HG03521 (cell line): ENCODE measurements at regions not wholly inside any gene's neighbourhood (a gene's known extent, or its start where the extent isn't known, plus 50 kb on each side); places are given as distances from the start of the nearest gene placed in this dataset.

Experiments
- ATAC-seq: cut with Tn5 transposase; IDR thresholded peaks from one replicate; pipeline ENCODE4 v1.9.1; 2021; ENCODE audit warnings: mild to moderate bottlenecking, moderate library complexity; ENCODE audit not compliant: unreplicated experiment

DNA sequence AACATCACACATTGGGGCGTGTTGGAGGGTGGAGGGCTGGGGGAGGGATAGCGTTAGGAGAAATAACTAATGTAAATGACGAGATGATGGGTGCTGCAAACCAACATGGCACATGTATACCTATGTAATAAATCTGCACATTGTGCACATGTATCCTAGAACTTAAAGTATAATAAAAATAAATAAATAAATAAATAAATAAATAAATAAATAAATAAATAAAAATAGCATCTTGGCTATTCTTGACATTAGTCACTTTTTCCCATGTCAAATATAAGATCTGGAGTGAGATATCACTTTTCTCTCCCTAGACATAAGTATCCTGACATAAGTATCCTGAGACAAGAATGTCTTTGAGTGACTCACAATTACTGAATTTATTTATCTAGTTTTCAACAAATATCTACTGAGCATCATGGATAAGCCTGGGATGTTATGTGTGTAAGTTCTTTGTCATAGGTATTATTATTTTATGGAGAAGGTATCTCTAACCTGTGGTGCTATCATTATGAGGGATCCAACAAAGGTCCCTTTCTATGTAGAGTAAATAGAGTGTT is 691.3 kb downstream of the SORCS1 start:
- ATAC-seq = no peak

DNA sequence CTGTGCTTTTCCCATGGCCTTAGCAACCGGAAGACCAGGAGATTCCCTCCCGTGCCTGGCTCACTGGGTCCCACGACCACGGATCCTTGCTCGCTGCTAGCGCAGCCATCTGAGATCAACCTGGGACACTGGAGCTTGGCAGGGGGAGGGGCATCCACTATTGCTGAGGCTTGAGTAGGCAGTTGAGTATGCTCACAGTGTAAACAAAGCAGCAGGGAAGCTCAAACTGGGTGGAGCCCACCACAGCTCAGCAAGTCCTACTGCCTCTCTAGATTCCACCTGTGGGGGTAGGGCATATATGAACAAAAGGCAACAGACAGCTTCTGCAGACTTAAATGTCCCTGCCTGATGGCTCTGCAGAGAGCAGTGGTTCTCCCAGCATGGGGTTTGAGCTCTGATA is 697.0 kb downstream of the SORCS1 start:
- ATAC-seq = no peak

DNA sequence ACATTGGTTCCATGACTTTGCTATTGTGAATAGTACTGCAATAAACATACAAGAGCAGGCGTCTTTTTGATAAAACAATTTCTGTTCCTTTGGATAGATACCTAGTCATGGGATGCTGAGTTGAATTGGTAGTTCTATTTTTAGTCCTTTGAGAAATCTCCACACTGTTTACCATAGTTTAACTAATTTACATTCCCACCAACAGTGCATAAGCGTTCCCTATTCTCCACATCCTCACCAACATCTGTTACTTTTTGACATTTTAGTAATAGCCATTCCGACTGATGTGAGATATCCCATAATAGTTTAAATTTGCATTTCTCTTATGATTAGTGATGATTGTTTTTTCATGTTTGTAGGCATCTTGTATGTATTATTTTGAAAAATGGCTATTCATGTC is 707.0 kb downstream of the SORCS1 start:
- ATAC-seq = no peak

DNA sequence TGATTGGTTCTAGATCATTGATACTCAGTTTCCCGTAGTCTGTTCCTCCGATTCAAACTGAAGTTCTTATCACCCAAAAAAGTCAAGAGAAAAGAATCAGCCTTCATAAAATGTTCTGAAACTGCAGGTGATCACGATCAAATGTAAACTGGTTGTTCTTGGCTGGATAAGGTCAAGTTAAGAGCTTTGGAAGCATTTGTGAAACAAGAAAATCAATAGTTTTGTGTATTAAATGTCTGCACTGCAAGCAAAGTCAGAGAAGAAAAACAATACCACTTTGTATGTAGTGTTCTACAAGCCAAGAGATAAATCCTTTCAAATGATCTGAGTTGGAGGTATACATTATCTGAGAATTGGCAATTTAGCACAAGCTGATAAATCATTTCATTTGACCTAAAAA is 710.3 kb downstream of the SORCS1 start:
- ATAC-seq = no peak

DNA sequence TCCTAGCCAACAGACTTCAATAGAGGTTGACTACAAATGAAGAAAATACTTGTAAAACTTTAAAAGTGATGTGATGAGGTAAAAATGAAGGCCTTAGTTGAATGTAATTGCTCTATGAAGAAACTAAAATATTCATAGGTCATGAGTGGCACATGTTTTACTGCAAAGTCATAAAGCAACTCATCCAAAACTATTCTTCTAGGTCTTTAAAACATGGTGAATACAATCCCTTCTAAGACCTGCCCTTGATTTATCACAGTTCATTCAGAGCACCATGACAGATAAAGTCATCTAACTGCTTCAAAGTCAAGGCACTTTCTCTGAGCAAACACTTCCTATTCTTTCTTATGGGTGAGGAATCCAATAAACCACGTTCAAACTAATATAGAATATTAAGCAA is 713.5 kb downstream of the SORCS1 start:
- ATAC-seq = no peak

DNA sequence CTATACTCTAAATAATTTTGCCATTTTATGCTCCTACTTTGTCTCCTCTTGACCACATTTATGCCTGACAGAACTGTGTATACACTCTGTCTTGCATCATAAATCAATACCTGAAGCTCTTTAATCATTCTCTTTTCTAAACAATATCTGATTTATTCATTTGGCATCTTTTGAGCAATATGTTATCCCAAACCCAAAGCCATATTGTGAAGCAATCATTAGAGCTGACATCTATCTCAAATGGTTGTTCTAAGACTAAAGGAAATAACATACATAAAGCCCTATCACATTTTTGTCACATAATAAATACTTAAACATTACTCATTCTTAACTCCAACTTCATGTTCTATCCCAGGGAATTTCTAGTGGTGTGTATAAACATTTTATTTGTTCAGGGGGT is 717.6 kb downstream of the SORCS1 start:
- ATAC-seq = no peak

DNA sequence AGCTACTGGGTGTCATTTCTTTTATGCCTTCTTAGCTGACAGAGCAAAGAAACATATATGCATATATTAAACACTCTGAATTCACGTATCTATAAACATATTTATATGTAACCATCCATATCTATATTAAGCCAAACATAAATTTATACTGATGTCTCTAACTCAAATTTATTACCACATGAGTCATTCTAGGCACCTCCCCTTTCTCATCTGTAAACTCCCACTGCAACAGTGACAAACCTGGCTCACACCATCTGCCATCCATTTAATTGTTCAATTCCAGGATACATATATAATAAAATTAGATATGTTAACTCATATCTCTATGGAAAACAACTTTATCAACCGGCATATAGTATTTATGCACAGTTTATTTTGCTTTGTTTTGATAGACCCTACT is 722.3 kb downstream of the SORCS1 start:
- ATAC-seq = no peak

DNA sequence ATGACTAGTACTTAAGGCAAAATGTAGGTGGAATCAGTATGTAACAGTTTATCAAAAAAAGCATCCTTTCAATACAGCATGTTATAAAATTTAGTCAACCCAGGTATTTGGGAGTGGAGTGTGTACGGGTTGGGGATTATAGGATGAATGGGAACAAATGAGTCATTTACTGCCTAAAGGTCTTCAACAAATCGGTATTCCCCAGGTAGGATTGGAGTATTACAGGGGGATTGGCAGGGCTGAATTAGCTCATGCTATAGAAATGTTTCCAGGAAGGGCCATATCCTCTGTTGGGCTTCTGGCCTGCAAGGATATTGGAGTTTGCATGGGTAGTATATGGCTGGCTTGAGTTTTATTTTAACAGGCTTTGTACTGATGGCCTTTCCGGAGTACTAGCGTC is 723.7 kb downstream of the SORCS1 start:
- ATAC-seq = no peak

DNA sequence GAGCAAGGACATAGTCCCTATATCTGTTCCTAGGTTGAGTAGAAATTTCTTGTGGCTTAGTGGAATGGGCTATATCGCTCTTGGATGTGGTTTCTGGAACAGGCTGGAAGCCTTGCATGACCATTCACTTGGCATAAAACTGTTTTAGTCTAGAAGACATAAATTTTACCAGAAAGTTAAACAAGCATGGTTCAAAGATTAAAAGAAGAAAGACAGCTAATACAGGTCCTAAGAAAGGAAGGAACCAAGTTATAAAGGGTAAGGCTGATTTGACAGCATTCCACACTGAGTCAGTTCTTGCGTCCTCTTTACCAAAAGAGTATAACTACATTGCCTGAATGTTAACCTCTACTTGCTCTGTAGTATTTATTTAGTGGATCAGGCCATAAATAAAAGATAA is 724.2 kb downstream of the SORCS1 start:
- ATAC-seq = no peak

DNA sequence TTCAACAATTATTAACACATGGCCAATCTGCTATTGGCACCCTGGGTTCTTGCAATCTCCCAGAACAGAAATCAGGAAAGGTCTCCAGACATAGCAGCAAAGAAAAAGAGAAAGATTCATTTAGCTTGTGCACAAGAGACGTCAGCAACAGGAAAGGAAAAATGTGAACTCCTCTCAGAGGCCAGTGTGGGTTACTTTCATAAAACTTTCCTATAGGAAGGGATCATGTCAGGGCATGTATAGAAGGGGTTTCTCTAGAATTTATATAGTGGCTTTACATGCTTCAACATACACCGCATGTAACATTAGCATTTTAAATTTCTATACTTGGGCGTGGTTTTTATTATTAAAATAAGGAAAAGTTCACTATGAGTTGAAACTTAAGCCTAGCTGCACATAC is 725.1 kb downstream of the SORCS1 start:
- no peak for ATAC-seq

DNA sequence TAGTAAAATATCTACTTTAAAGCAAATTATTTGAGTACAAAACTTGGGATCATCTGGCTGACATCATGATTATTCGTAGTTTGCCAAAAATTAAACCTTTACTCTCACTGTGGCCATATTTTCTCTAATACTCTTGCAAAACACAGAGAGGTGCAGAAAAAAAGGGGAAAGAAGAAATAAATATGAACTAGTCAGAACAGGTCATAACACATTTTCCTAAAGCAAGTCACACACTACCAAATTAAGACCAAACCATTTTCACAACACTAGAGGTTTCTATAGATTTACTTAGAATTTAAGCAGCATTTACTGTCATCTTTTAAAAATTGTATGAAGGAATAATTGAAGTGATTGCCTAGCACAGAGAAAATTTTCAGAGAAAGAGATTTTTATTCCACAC is 726.1 kb downstream of the SORCS1 start:
- ATAC-seq = no peak

DNA sequence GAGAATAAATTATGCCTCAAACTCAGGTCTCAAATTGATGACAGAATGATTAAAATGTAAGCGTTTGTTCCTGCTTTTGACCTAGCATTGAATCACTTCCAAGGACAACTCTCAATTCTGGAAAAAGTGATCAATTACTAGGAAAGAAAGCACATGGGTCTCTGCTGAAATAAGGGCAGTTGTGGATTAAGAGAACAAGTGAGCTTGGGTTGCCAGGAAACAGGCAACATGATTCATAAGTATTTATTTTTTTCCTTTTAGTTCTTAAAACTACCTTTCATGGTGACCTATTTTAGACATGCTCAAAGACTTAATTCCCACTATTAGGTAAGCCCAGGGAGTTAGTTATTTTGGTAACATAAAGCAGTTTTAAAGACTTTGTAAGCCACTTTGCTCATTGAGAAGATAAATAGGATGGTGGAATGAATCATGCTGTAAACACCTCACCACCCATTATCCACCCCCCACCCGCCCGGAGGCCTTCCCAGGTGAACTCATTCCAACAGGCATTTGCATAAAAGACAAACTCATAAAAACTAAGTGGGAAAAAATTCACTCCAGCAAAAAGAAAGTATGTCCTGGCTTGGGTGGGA is 728.3 kb downstream of the SORCS1 start:
- no peak for ATAC-seq

DNA sequence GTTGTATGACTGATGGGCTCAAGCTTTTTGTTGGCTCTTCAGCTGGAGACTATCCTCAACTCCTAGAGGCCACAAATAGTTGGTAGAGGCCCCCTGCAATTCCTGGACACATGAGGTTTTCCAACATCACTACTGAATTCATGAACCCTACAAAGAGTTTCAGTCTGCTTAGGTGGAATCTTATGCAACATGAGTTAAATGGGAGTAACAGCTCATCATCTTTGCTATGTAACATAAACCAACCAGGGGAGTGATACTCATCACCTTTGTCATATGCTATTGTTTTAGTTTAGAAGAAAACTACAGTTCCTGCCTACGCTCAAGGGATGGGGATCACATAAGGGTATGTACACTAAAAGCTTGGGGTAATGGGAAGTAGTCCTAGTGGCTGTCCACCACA is 729.4 kb downstream of the SORCS1 start:
- ATAC-seq = no peak

DNA sequence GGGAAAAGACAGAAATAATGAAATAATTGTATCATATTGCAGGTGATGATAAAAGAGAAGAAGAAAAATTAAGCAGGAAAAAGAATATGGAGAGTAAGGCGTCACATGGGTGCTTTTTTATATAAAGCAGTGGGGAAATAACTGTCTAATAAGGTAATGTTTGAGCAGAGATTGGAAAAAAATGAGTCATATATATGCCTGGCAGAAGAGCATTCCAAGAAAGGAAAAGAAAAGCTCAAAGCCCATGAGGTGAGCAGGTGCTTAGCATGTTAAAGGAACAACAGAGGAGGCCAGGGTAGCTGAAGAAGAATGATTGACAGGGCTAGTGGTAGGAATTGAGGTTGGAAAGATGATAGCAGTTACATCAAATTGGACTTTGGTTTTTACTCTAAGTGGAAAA is 739.5 kb downstream of the SORCS1 start:
- ATAC-seq = no peak

DNA sequence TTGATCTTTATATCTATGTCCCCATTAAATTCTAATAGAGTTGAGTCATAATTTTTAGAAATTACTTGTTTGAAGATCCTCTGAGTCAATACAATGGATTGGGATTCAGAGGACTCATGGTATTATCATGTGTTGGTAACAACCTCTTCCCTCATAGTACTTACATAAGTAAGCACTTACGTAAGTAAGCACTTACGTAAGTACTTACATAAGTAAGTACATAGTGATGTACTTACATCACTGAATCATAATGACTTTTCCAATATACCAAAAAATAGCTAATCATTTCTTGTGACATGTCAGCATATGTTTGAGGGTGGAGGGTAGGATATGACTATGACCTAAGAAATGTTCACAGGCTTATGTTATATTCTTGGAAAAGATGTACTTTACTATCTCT is 740.5 kb downstream of the SORCS1 start:
- ATAC-seq = no peak

DNA sequence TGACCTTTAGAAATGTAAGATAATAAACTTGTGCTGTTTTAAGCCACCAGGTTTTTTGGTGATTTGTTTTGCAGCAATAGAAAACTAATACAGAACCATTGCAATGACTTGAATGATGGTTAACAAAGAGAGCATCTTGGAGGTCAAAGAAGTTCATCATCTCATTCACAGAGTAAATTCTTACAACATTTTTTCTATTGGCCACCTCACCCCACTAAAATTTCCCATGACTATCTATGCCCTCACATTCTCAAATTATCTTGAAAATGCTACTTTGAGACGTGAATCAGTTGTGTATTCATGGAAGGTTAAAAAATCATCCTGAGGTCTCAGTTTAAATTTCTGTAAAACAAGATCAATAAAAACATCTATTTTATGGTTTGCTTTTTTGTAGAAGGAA is 754.2 kb downstream of the SORCS1 start:
- no peak for ATAC-seq

DNA sequence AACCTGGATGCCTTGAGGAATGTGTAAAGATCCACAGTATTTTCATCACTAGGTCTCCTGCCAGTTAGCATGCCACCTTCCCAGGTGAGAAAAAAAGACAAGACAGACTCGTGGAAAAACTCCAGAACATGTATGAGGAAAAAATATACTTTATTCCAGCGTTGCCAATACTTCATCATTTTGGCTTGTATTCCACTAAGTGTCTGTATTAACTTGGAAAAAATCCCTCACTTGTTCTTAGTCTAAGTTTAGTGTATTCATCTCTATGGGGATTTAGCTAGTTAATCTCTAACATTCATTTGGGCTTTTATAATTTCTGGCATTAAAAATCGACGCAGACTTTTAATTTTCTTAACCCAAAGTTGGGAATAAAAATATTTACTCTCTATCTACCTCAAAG is 759.4 kb downstream of the SORCS1 start:
- no peak for ATAC-seq

DNA sequence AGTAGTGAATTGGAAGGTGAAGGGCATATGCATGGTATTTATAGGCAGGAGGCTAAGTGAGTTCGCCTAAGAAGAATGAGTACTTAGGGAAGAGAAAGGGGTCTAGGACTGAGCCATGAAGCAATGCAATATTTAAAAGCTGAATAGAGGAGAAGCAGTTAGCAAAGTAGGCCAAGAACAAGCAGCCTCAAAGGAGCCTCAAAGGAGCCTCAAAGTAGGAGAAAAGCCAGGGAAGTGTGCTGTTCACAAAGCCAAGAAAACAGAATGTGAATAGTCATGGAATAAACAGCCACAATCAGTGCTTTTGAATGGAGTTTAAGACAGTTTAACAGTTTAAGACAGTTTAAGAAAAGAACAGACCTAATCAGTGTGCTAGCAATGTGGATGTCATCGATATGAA is 762.0 kb downstream of the SORCS1 start:
- ATAC-seq = no peak

DNA sequence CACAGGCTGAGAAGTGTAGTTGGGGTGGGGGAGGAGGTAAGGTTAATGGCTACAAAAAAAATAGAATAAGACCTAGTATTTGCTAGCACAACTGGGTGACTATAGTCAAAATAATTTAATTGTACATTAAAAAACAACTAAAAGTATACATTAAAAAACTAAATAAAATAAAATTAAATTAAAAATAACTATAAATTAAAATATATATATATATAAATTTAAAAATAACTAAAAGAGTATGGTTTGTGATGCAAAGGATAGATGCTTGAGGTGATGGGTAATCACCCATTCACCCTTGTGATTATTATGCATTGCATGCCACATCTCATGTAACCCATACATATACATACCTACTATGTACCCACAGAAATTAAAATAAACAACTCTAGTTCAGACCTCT is 762.5 kb downstream of the SORCS1 start:
- ATAC-seq = no peak

DNA sequence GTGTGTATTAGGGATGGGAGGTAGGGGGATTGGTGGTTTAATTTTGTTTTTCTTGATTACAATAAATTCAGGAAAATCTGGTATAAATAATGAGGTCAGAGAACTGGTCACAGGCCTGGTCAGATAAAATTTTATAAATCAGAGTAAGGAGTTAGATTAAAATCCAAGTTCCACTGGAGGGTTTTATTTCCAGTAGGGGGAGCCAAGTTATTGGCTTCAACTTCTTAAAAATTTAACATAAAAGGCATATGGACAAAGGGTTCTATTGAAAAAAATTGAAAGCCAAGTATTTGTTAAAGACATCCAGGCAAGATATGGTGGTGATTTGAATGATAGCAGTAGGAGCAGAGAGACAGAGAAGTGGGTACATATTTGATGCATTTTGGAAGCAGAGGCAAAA is 763.3 kb downstream of the SORCS1 start:
- no peak for ATAC-seq

DNA sequence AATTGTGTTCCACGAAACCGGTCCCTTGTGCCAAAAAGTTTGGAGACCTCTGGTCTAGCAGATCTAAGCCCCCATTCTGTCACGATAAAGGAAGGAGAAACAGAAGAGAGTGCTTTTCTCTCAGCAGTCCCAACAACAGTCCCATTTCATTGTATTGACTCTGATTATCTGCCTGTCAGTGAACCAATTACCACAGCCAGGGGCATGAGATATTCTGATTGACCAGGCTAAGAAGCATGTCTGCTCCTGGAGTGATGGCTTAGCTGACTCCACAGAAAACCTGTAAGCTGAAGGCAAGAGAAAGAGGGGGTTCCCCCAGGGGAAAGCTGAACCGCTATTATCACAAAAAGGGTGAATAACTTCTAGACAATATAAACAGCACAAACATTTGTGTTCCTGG is 765.4 kb downstream of the SORCS1 start:
- ATAC-seq = no peak

DNA sequence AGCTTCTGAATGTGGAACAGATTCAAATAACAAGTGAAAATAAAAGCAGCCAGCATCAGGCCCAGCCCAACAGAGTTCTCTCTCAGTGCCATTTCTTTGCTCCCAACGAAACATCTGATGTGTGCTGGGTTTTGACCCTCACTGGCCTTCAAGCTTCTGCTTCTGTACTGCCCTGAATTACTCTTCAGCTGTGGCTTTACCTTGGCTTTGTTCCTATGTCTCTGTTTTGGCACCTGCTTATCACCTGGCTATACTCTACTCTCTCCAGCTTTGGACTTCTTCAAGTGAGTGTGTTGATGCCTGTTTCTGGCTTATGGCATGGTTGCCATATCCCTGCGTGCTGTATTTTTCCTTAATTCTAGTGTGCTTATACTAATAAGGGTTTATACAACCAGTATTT is 768.3 kb downstream of the SORCS1 start:
- no peak for ATAC-seq

DNA sequence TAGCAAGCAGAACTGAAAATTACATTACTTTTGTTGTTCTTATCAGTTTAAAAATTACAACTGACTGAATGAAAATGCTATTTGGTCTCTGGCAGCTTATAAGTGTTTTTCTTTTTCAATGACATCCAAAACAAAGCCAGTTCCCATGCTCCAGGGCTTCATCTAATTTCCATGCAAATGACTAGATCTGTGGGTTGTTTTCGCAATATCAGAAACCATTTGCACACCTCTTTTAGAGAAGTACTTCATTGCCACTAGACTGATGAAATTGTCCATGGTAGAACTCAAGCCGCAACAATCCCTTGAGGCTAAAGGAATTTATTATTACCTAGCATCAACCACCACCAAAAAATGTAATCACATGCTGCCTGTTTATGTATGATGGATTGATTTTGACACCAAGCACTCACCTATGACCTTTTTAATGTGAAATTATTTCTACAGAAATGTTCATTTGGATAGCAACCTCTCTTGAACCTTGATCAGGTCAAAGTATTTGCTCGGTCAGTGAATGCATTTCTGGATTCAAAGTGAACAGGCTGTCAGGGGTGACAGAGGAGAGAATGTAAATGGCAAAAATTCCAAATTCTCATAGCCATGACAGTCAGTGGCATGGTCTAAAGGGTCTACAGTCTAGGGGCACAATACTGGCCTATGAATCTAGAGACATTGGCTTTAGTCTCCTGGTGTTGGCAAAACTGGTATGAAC is 769.3 kb downstream of the SORCS1 start:
- no peak for ATAC-seq
